ENCODE measurements at regions not wholly inside any gene's neighbourhood (a gene's known extent, or its start where the extent isn't known, plus 50 kb on each side); places are given as distances from the start of the nearest gene placed in this dataset.

DNA sequence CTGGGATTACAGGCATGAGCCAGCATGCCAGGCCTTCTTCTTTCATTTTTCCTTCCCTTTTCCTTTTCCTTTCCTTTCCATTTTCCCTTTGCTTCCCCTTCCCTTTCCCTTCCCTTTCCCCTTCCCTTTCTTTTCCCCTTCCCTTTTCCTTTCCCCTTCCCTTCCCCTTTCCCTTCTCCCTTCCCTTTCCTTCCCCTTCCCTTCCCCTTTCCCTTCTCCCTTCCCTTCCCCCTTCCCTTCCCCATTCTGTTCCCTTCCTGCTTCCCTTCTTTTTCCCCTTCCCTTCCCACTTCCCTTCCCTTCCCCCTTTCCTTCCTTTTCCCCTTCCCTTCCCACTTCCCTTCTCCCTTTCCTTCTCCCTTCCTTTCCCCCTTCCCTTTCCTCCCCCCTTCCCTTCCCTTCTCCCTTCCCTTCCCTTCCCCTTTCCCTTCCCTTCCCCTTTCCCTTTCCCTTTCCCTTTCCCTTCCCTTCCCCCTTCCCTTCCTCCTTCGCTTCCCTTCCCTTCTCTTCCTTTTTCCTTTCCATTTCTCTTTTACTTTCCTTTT lies 712.2 kb upstream of the POM121L12 start:
- TF ChIP-seq EGR1 (IDR thresholded peaks at IDR 0.05) (no peak), EP300 (IDR thresholded peaks at IDR 0.05; ENCODE audit: borderline replicate concordance) (no peak), TEAD4 (IDR thresholded peaks at IDR 0.05) (no peak), TAF1 (IDR thresholded peaks at IDR 0.05; ENCODE audit: low read depth) (no peak), RAD21 (IDR thresholded peaks at IDR 0.05; ENCODE audit: low read depth) (no peak), CEBPB (IDR thresholded peaks at IDR 0.05) (no peak)
- TF ChIP-seq, protein P1, sequence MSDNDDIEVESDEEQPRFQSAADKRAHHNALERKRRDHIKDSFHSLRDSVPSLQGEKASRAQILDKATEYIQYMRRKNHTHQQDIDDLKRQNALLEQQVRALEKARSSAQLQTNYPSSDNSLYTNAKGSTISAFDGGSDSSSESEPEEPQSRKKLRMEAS (IDR thresholded peaks at IDR 0.05) = no peak

Measured in Ishikawa (cell line).